IMR-90 (cell line): ENCODE measurements at regions not wholly inside any gene's neighbourhood (a gene's known extent, or its start where the extent isn't known, plus 50 kb on each side); places are given as distances from the start of the nearest gene placed in this dataset.

Experiments used
- ATAC-seq: fragments of 200-7000 bp; cut with Tn5 transposase; 2 replicates; pipeline ENCODE4 v1.9.1; 2020; ENCODE audit warnings: low read depth, mild to moderate bottlenecking, moderate library complexity
- BruUV-seq: library from RNA; stranded (reverse); fragments of 400-500 nt; replicated peaks from 2 replicates; lab custom pipeline; 2021; lab: Mats Ljungman, UMichigan
- CTCF ChIA-PET: fragments of 300-600 bp; formaldehyde crosslinking; extraction: SDS; loops from one replicate; lab custom pipeline; 2021; ENCODE audit warnings: antibody characterized with exemption; lab: Yijun Ruan, JAX
- POLR2A ChIA-PET: fragments of 300-600 bp; sonication (Branson Sonifier 250); formaldehyde crosslinking; loops from one replicate; lab custom pipeline; 2022; ENCODE audit warnings: antibody characterized with exemption; ENCODE audit not compliant: unreplicated experiment; lab: Charles Lee
- DNase-seq: peaks from one replicate; pipeline ENCODE4 v3.0.0; 2013
- H2AFZ ChIP-seq: replicated peaks from 2 replicates; pipeline ENCODE3; 2013; ENCODE audit warnings: low read length, mild to moderate bottlenecking; ENCODE audit not compliant: poor library complexity
- H2AK5ac ChIP-seq: 2 replicates; pipeline ENCODE4 v1.6.1; 2013; ENCODE audit warnings: low read depth, low read length, inconsistent platforms
- H2AK9ac ChIP-seq: replicated peaks from 2 replicates; pipeline ENCODE3; 2013; ENCODE audit warnings: mild to moderate bottlenecking, low read depth, low read length, moderate library complexity; ENCODE audit not compliant: poor library complexity
- H2BK120ac ChIP-seq: 2 replicates; pipeline ENCODE4 v1.6.1; 2013; ENCODE audit warnings: low read depth, low read length, inconsistent platforms
- H2BK15ac ChIP-seq: 3 replicates; pipeline ENCODE4 v1.6.1; 2013; ENCODE audit warnings: low read depth, low read length, inconsistent platforms
- H2BK20ac ChIP-seq: 2 replicates; pipeline ENCODE4 v1.6.1; 2013; ENCODE audit warnings: low read depth, mild to moderate bottlenecking, inconsistent platforms, low read length, moderate library complexity
- H2BK5ac ChIP-seq: 2 replicates; pipeline ENCODE4 v1.6.1; 2013; ENCODE audit warnings: mild to moderate bottlenecking, low read depth, low read length, inconsistent platforms; ENCODE audit not compliant: poor library complexity, severe bottlenecking
- H3K14ac ChIP-seq: replicated peaks from 2 replicates; pipeline ENCODE4 v1.6.1; 2013; ENCODE audit warnings: low read depth, low read length, inconsistent platforms
- H3K18ac ChIP-seq: 2 replicates; pipeline ENCODE4 v1.6.1; 2013; ENCODE audit warnings: low read depth, low read length, control low read depth
- H3K23ac ChIP-seq: 2 replicates; pipeline ENCODE4 v1.6.1; 2013; ENCODE audit warnings: low read depth, low read length, inconsistent platforms
- H3K27ac ChIP-seq: 2 replicates; pipeline ENCODE4 v1.5.1; 2013; ENCODE audit warnings: mild to moderate bottlenecking, control low read depth, low read length; ENCODE audit not compliant: insufficient read depth
- H3K27me3 ChIP-seq: 2 replicates; pipeline ENCODE4 v1.6.1; 2013; ENCODE audit warnings: low read length; ENCODE audit not compliant: control insufficient read depth, insufficient read depth
- H3K36me3 ChIP-seq: 2 replicates; pipeline ENCODE4 v1.6.1; 2013; ENCODE audit warnings: low read length, mixed read lengths; ENCODE audit not compliant: control insufficient read depth, insufficient read depth
- H3K4ac ChIP-seq: 2 replicates; pipeline ENCODE4 v1.6.1; 2013; ENCODE audit warnings: low read depth, low read length, inconsistent platforms
- H3K4me1 ChIP-seq: 2 replicates; pipeline ENCODE4 v1.6.1; 2013; ENCODE audit warnings: low read length, mixed read lengths; ENCODE audit not compliant: control insufficient read depth, insufficient read depth
- H3K4me2 ChIP-seq: 2 replicates; pipeline ENCODE4 v1.6.1; 2013; ENCODE audit warnings: low read depth, mild to moderate bottlenecking, control low read depth, low read length, moderate library complexity
- H3K4me3 ChIP-seq: 2 replicates; pipeline ENCODE4 v1.5.1; 2013; ENCODE audit warnings: low read depth, mild to moderate bottlenecking, control low read depth, low read length, moderate library complexity; ENCODE audit not compliant: insufficient read depth
- H3K56ac ChIP-seq: 2 replicates; pipeline ENCODE4 v1.6.1; 2013; ENCODE audit warnings: low read length, inconsistent platforms; ENCODE audit not compliant: insufficient read depth; ENCODE audit errors: extremely low read depth
- H3K79me1 ChIP-seq, 2 experiments: 2 replicates each; pipeline ENCODE4 v1.6.1; 2013; ENCODE audit warnings: low read length in 2 of 2, inconsistent platforms in 1 of 2, low read depth in 1 of 2
- H3K9ac ChIP-seq: 2 replicates; pipeline ENCODE4 v1.6.1; 2013; ENCODE audit warnings: low read depth, low read length, control low read depth
- H3K9me1 ChIP-seq: 2 replicates; pipeline ENCODE4 v1.6.1; 2013; ENCODE audit warnings: low read length, inconsistent platforms; ENCODE audit not compliant: insufficient read depth
- H3K9me3 ChIP-seq: 2 replicates; pipeline ENCODE4 v1.6.1; 2013; ENCODE audit warnings: low read length; ENCODE audit not compliant: control insufficient read depth, insufficient read depth
- H4K20me1 ChIP-seq: 2 replicates; pipeline ENCODE4 v1.6.1; 2013; ENCODE audit warnings: low read length, inconsistent platforms; ENCODE audit not compliant: insufficient read depth
- H4K5ac ChIP-seq: 2 replicates; pipeline ENCODE4 v1.6.1; 2013; ENCODE audit warnings: mild to moderate bottlenecking, low read depth, low read length, control low read depth
- H4K8ac ChIP-seq, 2 experiments: 2 replicates each; pipeline ENCODE4 v1.6.1; 2013; ENCODE audit warnings: low read depth in 2 of 2, low read length in 2 of 2, control low read depth in 1 of 2, inconsistent platforms in 1 of 2
- H4K91ac ChIP-seq: 2 replicates; pipeline ENCODE4 v1.6.1; 2013; ENCODE audit warnings: low read depth, low read length, inconsistent platforms; ENCODE audit not compliant: insufficient read depth
- BHLHE40 ChIP-seq: fragments of 150-350 bp; IDR thresholded peaks from 2 replicates; pipeline ENCODE4 v1.6.1; 2016; ENCODE audit warnings: mild to moderate bottlenecking, low read depth, low read length
- dilution Hi-C: fragments of 300-500 bp; cut with HindIII; formaldehyde crosslinking; loops from one replicate; pipeline ENCODE4 v1.14.3; 2018; ENCODE audit warnings: low sequenced_read_pairs; ENCODE audit not compliant: unreplicated experiment
- in situ Hi-C: fragments of 300-500 bp; cut with MboI; formaldehyde crosslinking; loops from 3 replicates; pipeline ENCODE4 v1.14.3; 2019; ENCODE audit warnings: low sequenced_read_pairs, inconsistent platforms, mixed read lengths
- intact Hi-C: fragments of 100-400 bp; cut with micrococcal nuclease; formaldehyde crosslinking; loops from 2 replicates; pipeline ENCODE4 v1.10.0; 2022

GRCh38 chr1:239125893-239126292, 260.5 kb upstream of the CHRM3 start:
- no peak overlapping the region for H3K4ac ChIP-seq
- ATAC-seq, result no peak
- dilution Hi-C loops, result no loop called here

More at GRCh38 chr1:239125893-239126292, 260.5 kb upstream of the CHRM3 start:
- no peak overlapping the region for H3K56ac ChIP-seq
- H2AK9ac ChIP-seq, result no peak overlapping the region
- no peak overlapping the region for H2BK120ac ChIP-seq
- no peak overlapping the region for H2BK15ac ChIP-seq
- H3K36me3 ChIP-seq, result no peaks in the 10 kb centered on the region
- H3K14ac ChIP-seq, result no peak overlapping the region
- H4K20me1 ChIP-seq, result no peaks in the 10 kb centered on the region
- intact Hi-C loops, result no loop called here
- in situ Hi-C loops, result no loop called here
- H3K9me3 ChIP-seq, result peaks cover 9% of the 10 kb centered on the region
- CTCF ChIA-PET, result no interaction called here
- no TSS peak for BruUV-seq
- DNase-seq, result no peak
- no peak overlapping the region for H2BK5ac ChIP-seq
- H3K9me1 ChIP-seq, result no peaks in the 10 kb centered on the region
- POLR2A ChIA-PET, result no interaction called here
- no peaks in the 10 kb centered on the region for H3K79me1 ChIP-seq
- no peak overlapping the region for H3K4me3 ChIP-seq
- H3K4me1 ChIP-seq, result no peaks in the 10 kb centered on the region
- no peak overlapping the region for H3K18ac ChIP-seq
- no peak overlapping the region for H2AK5ac ChIP-seq
- no peak overlapping the region for H3K23ac ChIP-seq
- no peak for TF ChIP-seq BHLHE40
- H2AFZ ChIP-seq, result no peak overlapping the region
- no peak overlapping the region for H3K4me2 ChIP-seq
- H3K27me3 ChIP-seq, result no peaks in the 10 kb centered on the region
- no peak overlapping the region for H3K27ac ChIP-seq
- H4K91ac ChIP-seq, result no peak overlapping the region
- H2BK20ac ChIP-seq, result no peak overlapping the region
- no peak overlapping the region for H4K5ac ChIP-seq
- no peak overlapping the region for H3K9ac ChIP-seq
- H4K8ac ChIP-seq, result no peak overlapping the region
